ENCODE measurements at regions not wholly inside any gene's neighbourhood (a gene's known extent, or its start where the extent isn't known, plus 50 kb on each side); places are given as distances from the start of the nearest gene placed in this dataset.
A peak's percentile ranks its signal among the peaks of the same experiment; 100 is the strongest.

DNA sequence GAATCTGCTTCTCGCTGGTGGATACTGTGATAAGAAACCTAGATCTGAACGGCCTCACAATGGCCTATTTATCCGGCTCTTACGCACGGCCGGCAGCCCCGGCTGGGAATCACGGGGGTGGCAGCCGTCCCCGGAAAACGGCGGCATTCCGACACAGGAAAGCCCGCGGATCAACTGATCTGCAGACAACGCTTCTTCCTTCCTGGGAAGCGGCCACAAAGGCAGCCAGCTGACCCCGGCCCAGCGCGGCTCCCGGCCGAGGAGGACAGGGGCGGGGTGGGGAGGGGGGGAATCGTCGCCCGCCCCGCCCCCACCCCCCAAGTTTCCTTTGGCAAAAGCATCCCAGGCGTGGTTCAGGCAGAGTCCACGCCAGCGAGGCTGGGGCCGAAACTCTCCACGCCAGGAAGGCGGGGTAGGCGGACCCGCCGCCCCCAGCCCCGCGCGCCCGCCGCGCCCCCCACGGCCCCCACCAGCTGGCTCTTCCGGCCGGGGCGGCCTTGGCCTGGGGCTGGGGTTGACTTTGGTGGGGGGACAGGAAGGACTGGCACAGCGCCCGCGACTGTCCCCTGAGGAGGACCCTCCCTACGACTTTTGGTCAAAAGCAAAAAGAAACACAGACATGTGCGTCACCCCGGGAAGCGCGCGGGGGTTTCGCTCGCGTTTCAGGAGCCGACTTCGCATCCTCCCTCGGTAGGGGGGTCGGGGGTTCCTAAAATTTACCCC, 247.7 kb upstream of the ANKRD55 start:
- Mint-ChIP-seq H3K27ac (peak overlapping the region; percentile 72), H3K4me3 (peak overlapping the region; percentile 74), H3K36me3 (no peaks in the 10 kb centered on the region), H3K27me3 (peaks cover 52% of the 10 kb centered on the region), H3K9me3 (ENCODE audit: low read depth) (no peaks in the 10 kb centered on the region), H3K4me1 (peaks cover 18% of the 10 kb centered on the region)
- CTCF ChIA-PET = no interaction called here
- peak; percentile 45 for ATAC-seq
- no peak for DNase-seq

GRCh38 chr5:56480078-56480704, 247.1 kb upstream of the ANKRD55 start:
- ATAC-seq (no peak), DNase-seq (no peak)
- H3K4me3 Mint-ChIP-seq = peak overlapping the region; percentile 38
- CTCF ChIA-PET = interaction anchor here (1.7 kb wide), 1 partner anchor 209 kb away, joined by 4 read pairs; no protein-coding TSS in a partner anchor
- peak overlapping the region; percentile 72 for H3K27ac Mint-ChIP-seq
- no peaks in the 10 kb centered on the region for H3K36me3 Mint-ChIP-seq
- peaks cover 18% of the 10 kb centered on the region for H3K4me1 Mint-ChIP-seq
- H3K9me3 Mint-ChIP-seq (ENCODE audit: low read depth) = no peaks in the 10 kb centered on the region
- peaks cover 53% of the 10 kb centered on the region for H3K27me3 Mint-ChIP-seq

- Mint-ChIP-seq H3K4me3 (peak overlapping the region; percentile 38), H3K9me3 (ENCODE audit: low read depth) (no peaks in the 10 kb centered on the region), H3K27ac (peak overlapping the region; percentile 72), H3K36me3 (no peaks in the 10 kb centered on the region), H3K27me3 (peaks cover 53% of the 10 kb centered on the region), H3K4me1 (peaks cover 18% of the 10 kb centered on the region)
- DNase-seq (no peak), ATAC-seq (peak; percentile 14)
- CTCF ChIA-PET = interaction anchor here (1.7 kb wide), 1 partner anchor 209 kb away, joined by 4 read pairs; no protein-coding TSS in a partner anchor
These were observed 246.6 kb upstream of the ANKRD55 start for GRCh38 chr5:56479696-56480077.

DNA sequence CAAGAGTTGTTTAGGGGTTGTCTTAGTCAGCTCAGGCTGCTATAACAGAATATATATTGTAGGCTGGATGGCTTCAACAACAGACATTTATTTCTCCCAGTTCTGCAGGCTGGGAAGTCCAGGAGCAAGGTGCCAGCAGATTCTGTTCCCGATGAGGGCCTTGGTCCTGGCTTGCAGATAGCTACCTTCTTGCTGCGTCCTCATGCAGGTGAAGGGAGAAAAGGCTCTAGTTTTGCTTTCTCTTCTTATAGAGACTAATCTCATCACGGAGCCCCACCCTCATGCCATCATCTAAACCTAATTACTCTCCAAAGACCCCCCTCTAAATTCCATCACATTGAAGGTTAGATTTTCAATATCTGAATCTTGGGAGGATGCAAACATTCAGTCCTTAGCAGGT, 246.0 kb upstream of the ANKRD55 start:
- Mint-ChIP-seq H3K27me3 (peaks cover 48% of the 10 kb centered on the region), H3K27ac (no peak overlapping the region), H3K9me3 (ENCODE audit: low read depth) (no peaks in the 10 kb centered on the region), H3K4me3 (no peak overlapping the region), H3K36me3 (no peaks in the 10 kb centered on the region), H3K4me1 (peaks cover 18% of the 10 kb centered on the region)
- DNase-seq (no peak), ATAC-seq (no peak)
- CTCF ChIA-PET = interaction anchor here (1.7 kb wide), 1 partner anchor 208 kb away, joined by 4 read pairs; no protein-coding TSS in a partner anchor

GRCh38 chr5:56478062-56478461, 244.9 kb upstream of the ANKRD55 start:
- Mint-ChIP-seq H3K9me3 (ENCODE audit: low read depth) (no peaks in the 10 kb centered on the region), H3K4me3 (no peak overlapping the region), H3K4me1 (peaks cover 18% of the 10 kb centered on the region), H3K36me3 (no peaks in the 10 kb centered on the region), H3K27ac (no peak overlapping the region), H3K27me3 (peaks cover 41% of the 10 kb centered on the region)
- ATAC-seq = no peak
- CTCF ChIA-PET = no interaction called here
- DNase-seq = no peak

- Mint-ChIP-seq H3K9me3 (ENCODE audit: low read depth) (no peaks in the 10 kb centered on the region), H3K4me1 (peaks cover 11% of the 10 kb centered on the region), H3K36me3 (no peaks in the 10 kb centered on the region), H3K27ac (no peak overlapping the region), H3K27me3 (peaks cover 26% of the 10 kb centered on the region), H3K4me3 (no peak overlapping the region)
- DNase-seq (no peak), ATAC-seq (no peak)
- CTCF ChIA-PET = no interaction called here
These were observed 243.3 kb upstream of the ANKRD55 start for GRCh38 chr5:56476487-56476856.

DNA sequence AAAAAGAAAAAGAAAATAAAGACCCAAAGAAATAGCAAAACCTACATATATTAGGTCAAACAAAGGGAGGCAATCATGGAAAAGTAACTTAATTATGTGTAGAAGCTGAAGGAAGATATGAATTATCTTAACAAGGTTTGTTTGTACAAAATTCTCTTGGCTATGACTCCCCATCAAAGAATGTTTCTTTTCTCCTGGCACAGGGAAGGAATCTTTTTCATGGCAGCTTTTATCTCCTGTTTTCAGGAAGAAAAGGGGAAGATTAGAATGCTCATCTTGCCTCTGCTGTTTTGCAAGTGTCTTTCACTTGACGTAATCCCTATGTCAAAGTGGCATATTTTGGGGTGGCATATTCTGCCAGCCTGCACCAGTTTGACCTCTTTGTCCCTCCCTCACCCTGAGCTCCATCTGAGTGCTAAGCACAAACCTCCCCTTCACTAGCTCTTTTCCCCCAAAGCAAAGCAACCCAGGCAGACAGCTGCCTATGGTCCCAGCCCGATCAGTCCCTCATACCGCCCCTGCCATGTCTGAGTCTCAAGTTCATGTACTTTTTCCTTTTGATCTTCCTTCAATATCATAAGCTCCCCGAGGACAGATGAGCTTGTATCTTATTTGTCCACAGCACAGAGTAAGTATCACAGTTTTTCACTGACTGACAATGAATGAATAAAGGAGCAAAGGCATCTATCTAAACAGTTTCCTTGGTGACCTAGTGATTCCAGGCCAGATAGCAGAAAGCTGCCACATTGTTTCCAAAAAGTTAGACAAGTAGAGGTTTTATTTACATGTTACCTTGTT, 242.8 kb upstream of the ANKRD55 start:
- Mint-ChIP-seq H3K36me3 (no peaks in the 10 kb centered on the region), H3K27ac (no peak overlapping the region), H3K4me3 (no peak overlapping the region), H3K27me3 (peaks cover 21% of the 10 kb centered on the region), H3K9me3 (ENCODE audit: low read depth) (no peaks in the 10 kb centered on the region), H3K4me1 (peaks cover 8% of the 10 kb centered on the region)
- DNase-seq (no peak), ATAC-seq (no peak)
- CTCF ChIA-PET = no interaction called here

- Mint-ChIP-seq H3K27me3 (peaks cover 13% of the 10 kb centered on the region), H3K27ac (no peak overlapping the region), H3K4me3 (no peak overlapping the region), H3K36me3 (no peaks in the 10 kb centered on the region), H3K9me3 (ENCODE audit: low read depth) (no peaks in the 10 kb centered on the region), H3K4me1 (no peaks in the 10 kb centered on the region)
- DNase-seq (no peak), ATAC-seq (no peak)
- CTCF ChIA-PET = no interaction called here
These were observed 238.6 kb upstream of the ANKRD55 start for GRCh38 chr5:56471707-56472106.

DNA sequence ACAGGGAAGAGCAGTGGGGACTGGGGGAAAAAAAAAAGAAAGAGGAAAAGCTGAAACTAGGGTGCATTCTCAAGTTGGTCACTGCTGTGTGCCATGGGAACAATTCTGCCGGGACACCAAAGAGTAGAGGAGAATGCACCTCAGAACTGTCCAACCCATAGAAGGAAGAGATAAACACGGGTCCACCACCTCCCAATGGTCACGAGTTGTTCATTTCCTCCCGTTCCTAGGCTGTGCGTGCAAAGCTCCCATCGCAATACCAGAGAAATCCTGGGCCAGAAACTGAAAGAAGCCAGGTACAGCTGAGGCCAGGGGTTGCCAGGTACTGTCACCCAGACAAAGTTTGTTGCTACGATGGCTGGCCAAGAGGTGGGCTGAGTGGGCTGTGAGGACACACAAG, 236.9 kb upstream of the ANKRD55 start:
- Mint-ChIP-seq H3K4me3 (no peak overlapping the region), H3K9me3 (ENCODE audit: low read depth) (no peaks in the 10 kb centered on the region), H3K27me3 (peaks cover 8% of the 10 kb centered on the region), H3K4me1 (no peaks in the 10 kb centered on the region), H3K36me3 (no peaks in the 10 kb centered on the region), H3K27ac (no peak overlapping the region)
- DNase-seq = no peak
- CTCF ChIA-PET = interaction anchor here (1.1 to 1.2 kb wide), 2 partner anchors 10 to 12 kb away, joined by 3 read pairs; no protein-coding TSS in a partner anchor
- no peak for ATAC-seq

DNA sequence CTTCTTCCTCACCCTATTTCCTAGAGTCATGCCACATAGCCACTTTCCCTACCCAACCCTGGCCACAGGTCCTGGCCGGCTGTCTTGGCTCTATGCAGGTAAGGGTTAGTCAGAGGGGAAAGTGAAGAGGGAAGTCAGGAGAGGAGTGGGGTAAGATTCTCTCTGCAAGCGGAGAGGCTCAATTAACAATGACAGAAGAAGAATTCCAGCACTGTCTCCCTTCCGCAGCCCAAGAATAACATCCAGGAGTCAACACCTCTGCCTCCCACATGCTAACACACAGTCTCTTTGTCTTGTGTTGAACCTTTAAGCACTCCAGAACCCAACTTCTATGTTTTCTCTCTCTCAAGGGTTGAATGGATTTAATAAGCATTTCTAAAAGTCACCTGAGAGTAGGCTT, 235.1 kb upstream of the ANKRD55 start:
- CTCF ChIA-PET = no interaction called here
- Mint-ChIP-seq H3K9me3 (ENCODE audit: low read depth) (no peaks in the 10 kb centered on the region), H3K27ac (no peak overlapping the region), H3K27me3 (peaks cover 8% of the 10 kb centered on the region), H3K4me1 (no peaks in the 10 kb centered on the region), H3K36me3 (no peaks in the 10 kb centered on the region), H3K4me3 (no peak overlapping the region)
- no peak for ATAC-seq
- no peak for DNase-seq

- Mint-ChIP-seq H3K4me3 (no peak overlapping the region), H3K9me3 (ENCODE audit: low read depth) (no peaks in the 10 kb centered on the region), H3K27ac (no peak overlapping the region), H3K4me1 (no peaks in the 10 kb centered on the region), H3K36me3 (no peaks in the 10 kb centered on the region), H3K27me3 (peaks cover 8% of the 10 kb centered on the region)
- CTCF ChIA-PET = no interaction called here
- ATAC-seq (no peak), DNase-seq (no peak)
These were observed 234.1 kb upstream of the ANKRD55 start for GRCh38 chr5:56467176-56467717.

- no peaks in the 10 kb centered on the region for H3K36me3 Mint-ChIP-seq
- H3K4me1 Mint-ChIP-seq = no peaks in the 10 kb centered on the region
- peaks cover 8% of the 10 kb centered on the region for H3K27me3 Mint-ChIP-seq
- DNase-seq (no peak), ATAC-seq (no peak)
- no peak overlapping the region for H3K27ac Mint-ChIP-seq
- no peaks in the 10 kb centered on the region for H3K9me3 Mint-ChIP-seq (ENCODE audit: low read depth)
- no peak overlapping the region for H3K4me3 Mint-ChIP-seq
- CTCF ChIA-PET = no interaction called here
These were observed 233.1 kb upstream of the ANKRD55 start for GRCh38 chr5:56466136-56466816.

- CTCF ChIA-PET = no interaction called here
- Mint-ChIP-seq H3K9me3 (ENCODE audit: low read depth) (no peaks in the 10 kb centered on the region), H3K36me3 (no peaks in the 10 kb centered on the region), H3K27ac (no peak overlapping the region), H3K4me3 (no peak overlapping the region), H3K27me3 (peaks cover 8% of the 10 kb centered on the region), H3K4me1 (no peaks in the 10 kb centered on the region)
- ATAC-seq = no peak
- DNase-seq = no peak
These were observed 232.6 kb upstream of the ANKRD55 start for GRCh38 chr5:56465769-56466135.
